Parathyroid adenoma (tissue), 2 donors: ENCODE measurements at regions not wholly inside any gene's neighbourhood (a gene's known extent, or its start where the extent isn't known, plus 50 kb on each side); places are given as distances from the start of the nearest gene placed in this dataset.

Experiments used
- H2AFZ ChIP-seq: fragments of 300-600 bp; sonication (generic); one replicate; pipeline ENCODE4 v1.7.0; 2017; ENCODE audit warnings: antibody characterized with exemption, mild to moderate bottlenecking
- H3K27ac ChIP-seq: fragments of 300-600 bp; sonication (generic); one replicate; pipeline ENCODE4 v1.7.0; 2017
- H3K27me3 ChIP-seq: fragments of 300-600 bp; sonication (generic); one replicate; pipeline ENCODE4 v1.7.0; 2017; ENCODE audit warnings: low read length; ENCODE audit not compliant: control insufficient read depth, insufficient read depth
- H3K36me3 ChIP-seq: fragments of 300-600 bp; sonication (generic); one replicate; pipeline ENCODE4 v1.7.0; 2017; ENCODE audit warnings: low read length; ENCODE audit not compliant: control insufficient read depth, insufficient read depth
- H3K4me1 ChIP-seq: fragments of 300-600 bp; sonication (generic); one replicate; pipeline ENCODE4 v1.7.0; 2017; ENCODE audit warnings: control low read depth
- H3K4me2 ChIP-seq: fragments of 300-600 bp; sonication (generic); one replicate; pipeline ENCODE4 v1.7.0; 2017; ENCODE audit warnings: low read length
- H3K4me3 ChIP-seq: fragments of 300-600 bp; sonication (generic); one replicate; pipeline ENCODE4 v1.7.0; 2017; ENCODE audit warnings: low read depth, low read length
- H3K79me2 ChIP-seq: fragments of 300-600 bp; sonication (generic); one replicate; pipeline ENCODE4 v1.7.0; 2017; ENCODE audit warnings: control low read depth
- H3K9ac ChIP-seq: fragments of 300-600 bp; sonication (generic); one replicate; pipeline ENCODE4 v1.7.0; 2017; ENCODE audit warnings: mild to moderate bottlenecking
- H3K9me3 ChIP-seq: fragments of 300-600 bp; sonication (generic); one replicate; pipeline ENCODE4 v1.7.0; 2017; ENCODE audit warnings: low read length; ENCODE audit not compliant: control insufficient read depth
- TF ChIP-seq, protein P1 (sequence below): fragments of 300-600 bp; sonication (generic); IDR thresholded peaks from one replicate; pipeline ENCODE4 v1.7.0; 2017; ENCODE audit warnings: antibody characterized with exemption, mild to moderate bottlenecking
- donor health status: primary hyperparathyroidism.

DNA sequence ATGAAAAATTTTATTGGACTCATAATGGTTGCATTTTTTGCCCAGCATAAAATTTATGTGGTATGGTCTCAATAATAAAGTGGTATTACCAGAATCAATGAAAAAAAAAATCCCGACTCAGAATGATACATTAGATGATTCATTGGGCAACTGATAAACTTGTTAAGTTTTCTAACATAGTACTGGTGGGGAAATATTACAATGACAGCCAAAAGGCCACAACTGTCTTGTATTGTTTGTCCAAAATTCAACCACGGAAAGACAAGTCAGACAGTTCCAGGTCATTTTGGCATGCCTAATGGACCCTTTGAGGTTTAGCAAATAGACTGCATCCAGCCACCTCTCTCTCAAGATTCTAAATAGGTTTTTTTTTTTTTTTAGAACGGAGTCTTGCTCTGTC lies 70.5 kb upstream of the TRIM9 start:
- H3K36me3 ChIP-seq = no peaks in the 10 kb centered on the region
- no peaks in the 10 kb centered on the region for H3K9me3 ChIP-seq
- H3K79me2 ChIP-seq = no peaks in the 10 kb centered on the region
- no peaks in the 10 kb centered on the region for H3K4me1 ChIP-seq
- no peak overlapping the region for H3K27ac ChIP-seq
- H3K9ac ChIP-seq = no peak overlapping the region
- no peaks in the 10 kb centered on the region for H3K27me3 ChIP-seq
- H3K4me2 ChIP-seq = no peak overlapping the region
- no peak overlapping the region for H3K4me3 ChIP-seq
- no peak overlapping the region for H2AFZ ChIP-seq
- TF ChIP-seq, protein P1, sequence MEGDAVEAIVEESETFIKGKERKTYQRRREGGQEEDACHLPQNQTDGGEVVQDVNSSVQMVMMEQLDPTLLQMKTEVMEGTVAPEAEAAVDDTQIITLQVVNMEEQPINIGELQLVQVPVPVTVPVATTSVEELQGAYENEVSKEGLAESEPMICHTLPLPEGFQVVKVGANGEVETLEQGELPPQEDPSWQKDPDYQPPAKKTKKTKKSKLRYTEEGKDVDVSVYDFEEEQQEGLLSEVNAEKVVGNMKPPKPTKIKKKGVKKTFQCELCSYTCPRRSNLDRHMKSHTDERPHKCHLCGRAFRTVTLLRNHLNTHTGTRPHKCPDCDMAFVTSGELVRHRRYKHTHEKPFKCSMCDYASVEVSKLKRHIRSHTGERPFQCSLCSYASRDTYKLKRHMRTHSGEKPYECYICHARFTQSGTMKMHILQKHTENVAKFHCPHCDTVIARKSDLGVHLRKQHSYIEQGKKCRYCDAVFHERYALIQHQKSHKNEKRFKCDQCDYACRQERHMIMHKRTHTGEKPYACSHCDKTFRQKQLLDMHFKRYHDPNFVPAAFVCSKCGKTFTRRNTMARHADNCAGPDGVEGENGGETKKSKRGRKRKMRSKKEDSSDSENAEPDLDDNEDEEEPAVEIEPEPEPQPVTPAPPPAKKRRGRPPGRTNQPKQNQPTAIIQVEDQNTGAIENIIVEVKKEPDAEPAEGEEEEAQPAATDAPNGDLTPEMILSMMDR = no peak

DNA sequence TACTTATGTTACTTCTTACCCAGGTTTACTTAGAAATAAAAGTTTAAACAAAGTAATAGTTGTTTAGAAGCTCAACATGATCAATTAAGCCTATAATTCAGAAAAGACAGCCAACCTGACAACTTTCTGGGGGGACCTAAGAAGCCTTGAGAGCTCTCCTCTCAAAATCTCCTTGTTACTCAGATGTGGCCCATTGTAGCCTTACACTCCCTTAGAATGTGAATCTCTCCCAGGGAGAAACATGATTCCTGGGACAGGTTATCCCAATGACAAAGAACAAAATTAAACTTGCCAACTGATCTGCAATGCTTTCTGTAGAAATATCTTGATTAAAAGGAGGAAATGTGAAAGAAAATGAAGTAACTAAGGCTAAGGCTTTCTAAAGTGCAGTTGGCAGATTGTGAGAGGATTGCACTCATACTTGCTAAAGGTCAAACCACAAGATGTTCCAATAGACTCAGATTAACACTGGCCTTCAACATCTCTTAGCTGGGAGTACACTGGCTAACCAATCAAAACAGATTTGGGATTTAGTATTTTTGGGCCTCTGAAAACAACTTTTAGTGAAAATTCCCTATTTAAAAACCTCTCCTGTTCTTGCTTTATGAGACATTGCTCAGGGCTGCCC lies 72.3 kb upstream of the TMX1 start:
- H2AFZ ChIP-seq = no peak overlapping the region
- H3K4me1 ChIP-seq = no peaks in the 10 kb centered on the region
- no peaks in the 10 kb centered on the region for H3K27me3 ChIP-seq
- no peaks in the 10 kb centered on the region for H3K9me3 ChIP-seq
- TF ChIP-seq, protein P1 = no peak
- no peak overlapping the region for H3K9ac ChIP-seq
- H3K4me2 ChIP-seq = no peak overlapping the region
- no peak overlapping the region for H3K4me3 ChIP-seq
- H3K27ac ChIP-seq = no peak overlapping the region
- H3K79me2 ChIP-seq = no peaks in the 10 kb centered on the region
- H3K36me3 ChIP-seq = no peaks in the 10 kb centered on the region

DNA sequence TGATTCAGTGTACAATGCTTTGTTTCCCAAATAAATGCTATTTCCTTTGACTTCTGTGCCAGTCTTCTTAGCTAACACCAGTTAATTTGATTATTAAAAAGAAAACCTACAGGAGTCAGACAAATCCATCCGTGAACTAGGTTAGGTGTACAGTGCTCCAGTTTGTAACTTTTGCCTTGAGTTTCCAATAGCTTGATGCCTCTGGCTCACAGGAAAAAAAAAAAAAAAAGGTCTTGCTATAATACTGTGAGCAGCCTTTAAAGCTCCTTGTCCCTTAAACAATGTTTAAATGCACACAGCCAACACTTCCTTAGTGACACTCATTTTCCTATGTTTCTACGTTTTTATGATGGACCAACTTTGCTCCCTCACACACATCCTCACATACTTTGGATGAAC lies 71.8 kb upstream of the TMX1 start:
- no peak overlapping the region for H3K9ac ChIP-seq
- H3K4me3 ChIP-seq = no peak overlapping the region
- no peaks in the 10 kb centered on the region for H3K4me1 ChIP-seq

DNA sequence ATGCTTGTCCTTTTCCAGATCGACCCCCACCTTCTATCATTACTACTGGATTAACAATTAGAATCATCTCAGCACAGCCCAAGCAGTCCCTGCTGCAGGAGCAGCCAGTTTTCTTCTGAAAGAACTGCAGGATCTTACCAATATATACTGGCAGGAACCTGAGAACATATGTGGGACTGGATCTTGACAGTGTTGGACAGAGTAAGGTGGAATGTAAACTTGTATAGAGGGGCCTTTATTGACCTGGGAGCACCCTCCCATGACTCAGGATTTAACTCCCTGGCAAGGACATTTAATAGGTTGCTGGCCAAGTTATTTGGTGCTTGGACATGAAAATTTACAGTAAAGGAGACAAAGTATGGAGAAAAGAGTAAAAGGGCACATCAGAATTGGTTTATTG lies 66.2 kb upstream of the TMX1 start:
- no peaks in the 10 kb centered on the region for H3K27me3 ChIP-seq
- H3K36me3 ChIP-seq = no peaks in the 10 kb centered on the region
- TF ChIP-seq, protein P1 = no peak
- no peaks in the 10 kb centered on the region for H3K4me1 ChIP-seq
- no peak overlapping the region for H3K4me3 ChIP-seq
- no peaks in the 10 kb centered on the region for H3K79me2 ChIP-seq
- no peaks in the 10 kb centered on the region for H3K9me3 ChIP-seq
- no peak overlapping the region for H3K27ac ChIP-seq
- H3K4me2 ChIP-seq = no peak overlapping the region
- H2AFZ ChIP-seq = no peak overlapping the region
- no peak overlapping the region for H3K9ac ChIP-seq

More for the DNA sequence above, 71.8 kb upstream of the TMX1 start:
- TF ChIP-seq, protein P1 = no peak
- Histone ChIP-seq H3K79me2 (no peaks in the 10 kb centered on the region), H3K9me3 (no peaks in the 10 kb centered on the region), H3K27ac (no peak overlapping the region), H3K36me3 (no peaks in the 10 kb centered on the region), H3K27me3 (no peaks in the 10 kb centered on the region), H3K4me2 (no peak overlapping the region), H2AFZ (no peak overlapping the region)

DNA sequence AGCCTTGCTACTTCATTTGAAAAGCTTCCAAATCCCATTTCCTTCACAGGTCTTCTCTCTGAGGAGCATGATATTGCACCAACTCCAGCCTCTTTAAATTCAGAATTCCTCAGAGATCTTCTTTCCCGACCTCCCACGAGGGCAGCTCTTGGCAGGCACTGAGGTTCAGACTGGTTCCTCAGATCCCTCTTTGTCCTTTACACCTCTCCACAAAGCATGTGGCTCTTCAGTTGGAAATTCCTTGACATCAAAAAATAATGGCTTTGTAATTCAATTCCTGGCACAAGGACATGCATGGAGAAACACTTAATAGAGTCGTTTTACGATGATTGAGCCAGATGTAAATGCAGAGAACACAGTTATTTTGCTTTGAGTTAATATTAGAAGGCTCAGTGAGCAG lies 63.2 kb upstream of the TMX1 start:
- Histone ChIP-seq H3K9ac (no peak overlapping the region), H3K9me3 (no peaks in the 10 kb centered on the region), H3K4me3 (no peak overlapping the region), H3K79me2 (no peaks in the 10 kb centered on the region), H3K4me2 (no peak overlapping the region), H3K27ac (no peak overlapping the region), H3K4me1 (no peaks in the 10 kb centered on the region), H3K36me3 (no peaks in the 10 kb centered on the region), H2AFZ (no peak overlapping the region), H3K27me3 (no peaks in the 10 kb centered on the region)
- TF ChIP-seq, protein P1 = no peak
